ENCODE measurements at regions not wholly inside any gene's neighbourhood (a gene's known extent, or its start where the extent isn't known, plus 50 kb on each side); places are given as distances from the start of the nearest gene placed in this dataset.

DNA sequence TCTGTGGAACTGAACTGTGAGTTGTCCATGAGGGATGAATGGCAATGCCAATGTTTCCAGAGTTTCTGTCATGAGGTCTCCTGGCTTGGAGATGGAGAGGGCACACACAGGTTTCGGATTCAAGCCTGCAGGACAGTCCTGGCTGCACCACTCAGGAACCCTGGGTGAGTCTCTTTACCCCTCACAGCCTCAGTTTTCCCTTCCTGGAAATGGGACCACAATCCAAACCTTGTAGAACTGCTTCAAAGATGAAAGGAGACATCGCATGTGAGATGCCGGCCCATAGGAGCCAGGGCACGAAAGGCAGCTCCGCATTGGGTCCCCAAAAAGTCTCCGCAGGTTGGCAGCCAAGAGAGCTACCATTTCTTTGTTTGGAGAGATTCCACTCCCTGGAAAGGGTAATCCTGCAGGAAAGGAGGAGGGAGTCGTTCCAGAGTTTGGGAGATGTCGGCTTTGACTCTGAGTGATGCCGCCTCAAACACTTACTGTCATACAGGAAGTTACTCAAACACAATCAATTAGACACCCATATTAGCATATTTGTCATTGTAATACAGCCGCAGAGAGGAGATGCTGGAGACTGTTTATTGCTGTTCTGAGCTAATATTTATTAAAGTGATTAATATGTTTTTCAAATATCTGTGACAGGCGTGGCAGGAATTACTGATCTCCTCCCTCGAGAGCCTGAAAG, 318.3 kb downstream of the MN1 start:
- TF ChIP-seq, protein P1, sequence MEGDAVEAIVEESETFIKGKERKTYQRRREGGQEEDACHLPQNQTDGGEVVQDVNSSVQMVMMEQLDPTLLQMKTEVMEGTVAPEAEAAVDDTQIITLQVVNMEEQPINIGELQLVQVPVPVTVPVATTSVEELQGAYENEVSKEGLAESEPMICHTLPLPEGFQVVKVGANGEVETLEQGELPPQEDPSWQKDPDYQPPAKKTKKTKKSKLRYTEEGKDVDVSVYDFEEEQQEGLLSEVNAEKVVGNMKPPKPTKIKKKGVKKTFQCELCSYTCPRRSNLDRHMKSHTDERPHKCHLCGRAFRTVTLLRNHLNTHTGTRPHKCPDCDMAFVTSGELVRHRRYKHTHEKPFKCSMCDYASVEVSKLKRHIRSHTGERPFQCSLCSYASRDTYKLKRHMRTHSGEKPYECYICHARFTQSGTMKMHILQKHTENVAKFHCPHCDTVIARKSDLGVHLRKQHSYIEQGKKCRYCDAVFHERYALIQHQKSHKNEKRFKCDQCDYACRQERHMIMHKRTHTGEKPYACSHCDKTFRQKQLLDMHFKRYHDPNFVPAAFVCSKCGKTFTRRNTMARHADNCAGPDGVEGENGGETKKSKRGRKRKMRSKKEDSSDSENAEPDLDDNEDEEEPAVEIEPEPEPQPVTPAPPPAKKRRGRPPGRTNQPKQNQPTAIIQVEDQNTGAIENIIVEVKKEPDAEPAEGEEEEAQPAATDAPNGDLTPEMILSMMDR (IDR thresholded peaks at IDR 0.05) = no peak
- TF ChIP-seq POLR2A (IDR thresholded peaks at IDR 0.05) (no peak), POLR2AphosphoS5 (IDR thresholded peaks at IDR 0.05; ENCODE audit: insufficient read depth in 1 of 2, low read depth in 1 of 2) (no peak)

All from vagina (tissue), 2 donors.